H1 (cell line): ENCODE measurements at regions not wholly inside any gene's neighbourhood (a gene's known extent, or its start where the extent isn't known, plus 50 kb on each side); places are given as distances from the start of the nearest gene placed in this dataset.

ENCODE experiments used
- CTCF ChIA-PET: fragments of 300-600 bp; sonication (Branson Sonifier 250); formaldehyde crosslinking; loops from one replicate; lab custom pipeline; 2021; ENCODE audit not compliant: partially characterized antibody; lab: Charles Lee
- POLR2A ChIA-PET: fragments of 300-600 bp; sonication (Branson Sonifier 250); formaldehyde crosslinking; loops from one replicate; lab custom pipeline; 2021; ENCODE audit warnings: inconsistent platforms; ENCODE audit not compliant: partially characterized antibody; lab: Charles Lee
- DNase-seq, 2 experiments: peaks; one replicate each; pipeline versions ENCODE4 v3.0.0 to v3.0.0-alpha.2; 2010 to 2022; ENCODE audit warnings: low spot score in 2 of 2, low read depth in 1 of 2, mixed read lengths in 1 of 2
- FAIRE-seq: peaks from 2 replicates; lab custom pipeline; 2011; peaks lifted over from hg19 to GRCh38; lab: Jason Lieb, UNC
- H2AFZ ChIP-seq: 2 replicates; pipeline ENCODE4 v1.8.1; 2012; ENCODE audit warnings: low read length, inconsistent platforms
- H2AK5ac ChIP-seq: 2 replicates; pipeline ENCODE4 v1.6.1; 2013; ENCODE audit warnings: low read depth, low read length
- H2BK120ac ChIP-seq: replicated peaks from 2 replicates; pipeline ENCODE3; 2013; ENCODE audit warnings: low read depth, low read length, inconsistent platforms
- H2BK12ac ChIP-seq: 2 replicates; pipeline ENCODE4 v1.6.1; 2013; ENCODE audit warnings: low read depth, low read length
- H2BK15ac ChIP-seq: 2 replicates; pipeline ENCODE4 v1.6.1; 2013; ENCODE audit warnings: low read length
- H2BK20ac ChIP-seq: 2 replicates; pipeline ENCODE4 v1.6.1; 2013; ENCODE audit warnings: low read length
- H2BK5ac ChIP-seq: 2 replicates; pipeline ENCODE4 v1.6.1; 2013; ENCODE audit warnings: low read depth, low read length
- H3K14ac ChIP-seq: 2 replicates; pipeline ENCODE4 v1.6.1; 2013; ENCODE audit warnings: inconsistent platforms; ENCODE audit not compliant: insufficient read length
- H3K18ac ChIP-seq: 2 replicates; pipeline ENCODE4 v1.6.1; 2013; ENCODE audit warnings: low read length; ENCODE audit errors: extremely low read depth
- H3K23ac ChIP-seq: 2 replicates; pipeline ENCODE4 v1.6.1; 2013; ENCODE audit warnings: inconsistent platforms; ENCODE audit not compliant: insufficient read length
- H3K23me2 ChIP-seq: 2 replicates; pipeline ENCODE4 v1.6.1; 2013; ENCODE audit warnings: low read depth, low read length
- H3K27ac ChIP-seq: 2 replicates; pipeline ENCODE4 v1.6.1; 2011; ENCODE audit warnings: low read depth, low read length, inconsistent platforms
- H3K27me3 ChIP-seq, 4 experiments: replicated peaks in 1 of 4; 1 replicate in 1 of 4; 2 replicates in 3 of 4; pipeline versions ENCODE4 v1.6.1 to v1.8.1; 2011 to 2013; ENCODE audit warnings: low read length in 3 of 4, mild to moderate bottlenecking in 3 of 4, inconsistent platforms in 2 of 4, mixed read lengths in 2 of 4, moderate library complexity in 1 of 4; ENCODE audit not compliant: control insufficient read depth in 3 of 4, insufficient read depth in 3 of 4; ENCODE audit errors: extremely low read depth in 1 of 4
- H3K36me3 ChIP-seq, 4 experiments: 2 replicates each; pipeline versions ENCODE4 v1.6.1 to v1.8.1; 2011 to 2013; ENCODE audit warnings: mild to moderate bottlenecking in 4 of 4, low read length in 3 of 4, moderate library complexity in 2 of 4, control low read depth in 1 of 4, inconsistent platforms in 1 of 4; ENCODE audit not compliant: insufficient read depth in 4 of 4, control insufficient read depth in 2 of 4
- H3K4ac ChIP-seq: replicated peaks from 2 replicates; pipeline ENCODE3; 2013; ENCODE audit warnings: low read length, low read depth, mixed read lengths, inconsistent platforms; ENCODE audit not compliant: insufficient read length
- H3K4me1 ChIP-seq, 4 experiments: replicated peaks in 1 of 4; 1 replicate in 1 of 4; 2 replicates in 3 of 4; pipeline versions ENCODE4 v1.6.1 to v1.8.1; 2011 to 2013; ENCODE audit warnings: low read length in 3 of 4, inconsistent platforms in 2 of 4, mixed read lengths in 1 of 4; ENCODE audit not compliant: insufficient read depth in 4 of 4, control insufficient read depth in 3 of 4
- H3K4me2 ChIP-seq, 2 experiments: 2 replicates each; pipeline versions ENCODE4 v1.6.1 to v1.8.1; 2011 to 2013; ENCODE audit warnings: low read depth in 2 of 2, low read length in 2 of 2, control low read depth in 1 of 2, inconsistent platforms in 1 of 2, mild to moderate bottlenecking in 1 of 2; ENCODE audit not compliant: insufficient read depth in 1 of 2
- H3K4me3 ChIP-seq, 4 experiments: fragments of 200-600, 300-600 bp in 1 of 4; sonication (generic), shearing (Covaris generic), sonication (Bioruptor Twin) in 1 of 4; 2 replicates each; pipeline versions ENCODE4 v1.5.1 to v1.8.1; 2011 to 2016; ENCODE audit warnings: low read length in 4 of 4, low read depth in 3 of 4, control low read depth in 2 of 4, inconsistent platforms in 2 of 4, mild to moderate bottlenecking in 2 of 4, mixed read lengths in 1 of 4, moderate library complexity in 1 of 4; ENCODE audit not compliant: insufficient read depth in 2 of 4; ENCODE audit errors: extremely low read depth in 1 of 4
- H3K56ac ChIP-seq: replicated peaks from 2 replicates; pipeline ENCODE3; 2013; ENCODE audit warnings: low read depth, mild to moderate bottlenecking, mixed read lengths, low read length, inconsistent platforms; ENCODE audit not compliant: insufficient read length
- H3K79me1 ChIP-seq: 2 replicates; pipeline ENCODE4 v1.6.1; 2013; ENCODE audit warnings: low read depth, low read length, control low read depth
- H3K79me2 ChIP-seq, 2 experiments: 2 replicates each; pipeline versions ENCODE4 v1.6.1 to v1.8.1; 2012 to 2013; ENCODE audit warnings: low read length in 2 of 2, mild to moderate bottlenecking in 2 of 2, inconsistent platforms in 1 of 2; ENCODE audit not compliant: insufficient read depth in 2 of 2, control insufficient read depth in 1 of 2
- H3K9ac ChIP-seq, 4 experiments: replicated peaks in 1 of 4; 1 replicate in 1 of 4; 2 replicates in 3 of 4; pipeline versions ENCODE4 v1.6.1 to v1.8.1; 2011 to 2013; ENCODE audit warnings: low read depth in 3 of 4, low read length in 3 of 4, control low read depth in 2 of 4, mild to moderate bottlenecking in 2 of 4, moderate library complexity in 2 of 4, inconsistent platforms in 1 of 4; ENCODE audit errors: extremely low read depth in 1 of 4
- H3K9me3 ChIP-seq, 2 experiments: 2 replicates each; pipeline versions ENCODE4 v1.6.1 to v1.8.1; 2012 to 2013; ENCODE audit warnings: mild to moderate bottlenecking in 2 of 2, moderate library complexity in 2 of 2, control low read depth in 1 of 2, inconsistent platforms in 1 of 2, low read depth in 1 of 2, low read length in 1 of 2, mixed read lengths in 1 of 2; ENCODE audit not compliant: insufficient read depth in 2 of 2
- H4K20me1 ChIP-seq, 2 experiments: replicated peaks in 1 of 2; 2 replicates each; pipeline versions ENCODE3 to v1.8.1; 2011 to 2013; ENCODE audit warnings: inconsistent platforms in 2 of 2, low read length in 2 of 2, mild to moderate bottlenecking in 1 of 2; ENCODE audit not compliant: insufficient read depth in 2 of 2, control insufficient read depth in 1 of 2
- H4K5ac ChIP-seq: 2 replicates; pipeline ENCODE4 v1.6.1; 2013; ENCODE audit warnings: low read length, low read depth, mixed read lengths, inconsistent platforms; ENCODE audit not compliant: insufficient read length
- H4K8ac ChIP-seq: 2 replicates; pipeline ENCODE4 v1.8.0; 2013; ENCODE audit warnings: mild to moderate bottlenecking, moderate library complexity, low read length, inconsistent platforms; ENCODE audit not compliant: insufficient read depth; ENCODE audit errors: extremely low read depth
- H4K91ac ChIP-seq: replicated peaks from 2 replicates; pipeline ENCODE3; 2013; ENCODE audit warnings: low read length, mixed read lengths, inconsistent platforms; ENCODE audit not compliant: insufficient read length
- EGR1 ChIP-seq: IDR thresholded peaks from 2 replicates; pipeline ENCODE4 v1.6.1; 2011; ENCODE audit warnings: low read depth, low read length, borderline replicate concordance
- EZH2 ChIP-seq: fragments of 200-600 bp; sonication (generic); IDR thresholded peaks from 2 replicates; pipeline ENCODE4 v1.7.1; 2012; ENCODE audit warnings: low read depth, mild to moderate bottlenecking, moderate library complexity, low read length, inconsistent platforms; ENCODE audit not compliant: severe bottlenecking
- NRF1 ChIP-seq: IDR thresholded peaks from 2 replicates; pipeline ENCODE4 v1.6.1; 2011; ENCODE audit warnings: mild to moderate bottlenecking, low read depth, low read length, improper control_type of control experiment
- POLR2AphosphoS5 ChIP-seq: IDR thresholded peaks from 2 replicates; pipeline ENCODE4 v1.6.1; 2011; ENCODE audit warnings: low read depth, low read length
- POU5F1 ChIP-seq: IDR thresholded peaks from 2 replicates; pipeline ENCODE4 v1.6.1; 2011; ENCODE audit warnings: low read depth, mild to moderate bottlenecking, low read length, moderate library complexity
- RBBP5 ChIP-seq: IDR thresholded peaks from 2 replicates; pipeline ENCODE4 v1.7.1; 2012; ENCODE audit warnings: low read depth, mild to moderate bottlenecking, inconsistent platforms, low read length, moderate library complexity, borderline replicate concordance
- RFX5 ChIP-seq: IDR thresholded peaks from 2 replicates; pipeline ENCODE4 v1.6.1; 2011; ENCODE audit warnings: low read depth, low read length, improper control_type of control experiment, borderline replicate concordance
- RNF2 ChIP-seq: fragments of 200-900, 300-1000 bp; sonication (generic); IDR thresholded peaks from 2 replicates; pipeline ENCODE4 v1.7.1; 2016; ENCODE audit warnings: borderline replicate concordance, low read depth, mild to moderate bottlenecking, antibody characterized with exemption, low read length; ENCODE audit not compliant: poor library complexity, severe bottlenecking; ENCODE audit errors: missing control alignments
- SP4 ChIP-seq: IDR thresholded peaks from 2 replicates; pipeline ENCODE4 v1.6.1; 2012; ENCODE audit warnings: low read length, inconsistent platforms
- SRF ChIP-seq: IDR thresholded peaks from 2 replicates; pipeline ENCODE4 v1.6.1; 2011; ENCODE audit warnings: mild to moderate bottlenecking, low read depth, low read length, moderate library complexity
- ZNF274 ChIP-seq: IDR thresholded peaks from 2 replicates; pipeline ENCODE4 v1.7.0; 2012; ENCODE audit warnings: low read length, borderline replicate concordance; ENCODE audit errors: extremely low read depth
- WGBS, 2 experiments: shearing (Covaris generic) in 1 of 2; methylation state at CpG; one replicate each; pipeline versions ENCODE4 v1.1.6 to v1.1.7; 2013 to 2015; ENCODE audit warnings: low lambda C conversion rate in 2 of 2, mixed read lengths in 2 of 2, inconsistent platforms in 1 of 2, low coverage in 1 of 2, missing lambda C conversion rate in 1 of 2; ENCODE audit not compliant: insufficient replicate concordance in 2 of 2, insufficient coverage in 1 of 2, insufficient read length in 1 of 2; ENCODE audit errors: extremely low coverage in 1 of 2, missing lambda C conversion rate in 1 of 2; 5-methylcytosine and 5-hydroxymethylcytosine counted together
- TF ChIP-seq, protein P1 (sequence below): IDR thresholded peaks from 2 replicates; pipeline ENCODE4 v1.6.1; 2012; ENCODE audit warnings: inconsistent platforms

GRCh38 chr5:39742916-39743315 lies 318.1 kb upstream of the DAB2 start:
- CTCF ChIA-PET, result no interaction called here
- no peak for FAIRE-seq
- no peaks in the 10 kb centered on the region for H3K27me3 ChIP-seq

More at GRCh38 chr5:39742916-39743315, 318.1 kb upstream of the DAB2 start:
- no peak overlapping the region for H2BK20ac ChIP-seq
- H2BK5ac ChIP-seq, result no peak overlapping the region
- no peak overlapping the region for H3K4me2 ChIP-seq
- no peak overlapping the region for H4K5ac ChIP-seq
- no peak overlapping the region for H4K8ac ChIP-seq
- no peak overlapping the region for H3K23ac ChIP-seq
- H2AK5ac ChIP-seq, result no peak overlapping the region
- H4K91ac ChIP-seq, result no peak overlapping the region
- POLR2A ChIA-PET, result no interaction called here
- H3K56ac ChIP-seq, result no peak overlapping the region
- H3K9me3 ChIP-seq, result no peaks in the 10 kb centered on the region
- WGBS, 2 experiments, result 92% methylated on average over 2 of the region's 2 CpGs; no CpG with 5 or more reads in 1 of the 2 experiments
- H3K4me1 ChIP-seq, result no peaks in the 10 kb centered on the region
- H3K79me1 ChIP-seq, result no peaks in the 10 kb centered on the region
- no peak overlapping the region for H3K14ac ChIP-seq
- no peak overlapping the region for H2BK120ac ChIP-seq
- H2AFZ ChIP-seq, result no peak overlapping the region
- H4K20me1 ChIP-seq, result no peaks in the 10 kb centered on the region
- TF ChIP-seq SRF (no peak), POU5F1 (no peak), SP4 (no peak), EZH2 (no peak), RFX5 (no peak), NRF1 (no peak), RNF2 (no peak), POLR2AphosphoS5 (no peak), EGR1 (no peak), ZNF274 (no peak), RBBP5 (no peak)
- TF ChIP-seq, protein P1, sequence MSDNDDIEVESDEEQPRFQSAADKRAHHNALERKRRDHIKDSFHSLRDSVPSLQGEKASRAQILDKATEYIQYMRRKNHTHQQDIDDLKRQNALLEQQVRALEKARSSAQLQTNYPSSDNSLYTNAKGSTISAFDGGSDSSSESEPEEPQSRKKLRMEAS, result no peak
- no peak overlapping the region for H3K9ac ChIP-seq
- no peak for DNase-seq
- no peak overlapping the region for H3K4me3 ChIP-seq
- H3K4ac ChIP-seq, result no peak overlapping the region
- no peaks in the 10 kb centered on the region for H3K79me2 ChIP-seq
- no peak overlapping the region for H2BK12ac ChIP-seq
- H3K18ac ChIP-seq, result no peak overlapping the region
- no peak overlapping the region for H2BK15ac ChIP-seq
- no peaks in the 10 kb centered on the region for H3K23me2 ChIP-seq
- H3K36me3 ChIP-seq, result no peaks in the 10 kb centered on the region
- H3K27ac ChIP-seq, result no peak overlapping the region
